GM18868 (cell line): ENCODE measurements at regions not wholly inside any gene's neighbourhood (a gene's known extent, or its start where the extent isn't known, plus 50 kb on each side); places are given as distances from the start of the nearest gene placed in this dataset.

Source experiments
- ATAC-seq: cut with Tn5 transposase; IDR thresholded peaks from one replicate; pipeline ENCODE4 v1.9.1; 2021; ENCODE audit warnings: mild to moderate bottlenecking, moderate library complexity; ENCODE audit not compliant: unreplicated experiment

GRCh38 chr3:166372571-166373106 lies 535.4 kb upstream of the BCHE start:
- no peak for ATAC-seq

- no peak for ATAC-seq
These were observed 530.8 kb upstream of the BCHE start for GRCh38 chr3:166367947-166368533.

DNA sequence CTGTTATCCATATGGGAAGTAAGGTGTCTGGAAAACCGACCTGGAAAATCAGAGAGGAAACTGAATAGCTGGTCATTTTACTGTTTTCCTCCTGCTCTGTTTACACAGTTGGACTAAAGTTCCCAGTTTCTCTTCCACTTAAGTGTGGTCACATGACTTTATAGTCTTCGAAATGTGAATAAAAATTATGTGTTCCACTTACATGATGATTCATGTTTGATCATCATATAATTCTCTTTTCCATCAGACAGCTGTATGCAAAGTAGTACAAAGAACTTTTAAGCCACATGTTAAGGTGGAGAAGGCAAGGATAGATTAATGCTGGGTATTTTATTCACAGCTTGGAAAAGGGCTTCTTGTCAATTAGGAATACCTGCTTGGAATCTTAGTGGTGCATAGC lies 525.5 kb upstream of the BCHE start:
- ATAC-seq, result no peak

- no peak for ATAC-seq
These were observed 523.5 kb upstream of the BCHE start for GRCh38 chr3:166360720-166361119.

DNA sequence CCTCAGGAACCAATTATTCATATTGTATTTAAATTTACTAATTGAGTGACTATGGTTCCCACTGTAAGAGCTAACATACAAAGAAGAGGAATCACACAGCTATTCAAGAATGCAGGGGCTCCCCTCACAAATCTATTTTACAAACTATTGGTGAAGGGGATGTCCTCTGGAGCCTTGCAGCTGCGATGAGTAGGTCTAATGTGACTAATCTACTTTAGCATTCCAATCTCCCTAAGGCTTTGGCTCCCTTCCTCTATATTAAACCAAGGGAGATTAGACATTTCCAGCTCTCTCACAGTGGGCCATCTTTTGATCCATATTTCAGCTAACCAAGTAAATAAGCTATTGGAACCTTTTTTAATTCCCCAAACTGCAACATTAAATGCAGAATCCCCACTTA lies 514.2 kb upstream of the BCHE start:
- no peak for ATAC-seq

GRCh38 chr3:166340604-166341266 lies 503.5 kb upstream of the BCHE start:
- ATAC-seq, result no peak

- ATAC-seq, result no peak
These were observed 487.2 kb upstream of the BCHE start for GRCh38 chr3:166324401-166324800.

DNA sequence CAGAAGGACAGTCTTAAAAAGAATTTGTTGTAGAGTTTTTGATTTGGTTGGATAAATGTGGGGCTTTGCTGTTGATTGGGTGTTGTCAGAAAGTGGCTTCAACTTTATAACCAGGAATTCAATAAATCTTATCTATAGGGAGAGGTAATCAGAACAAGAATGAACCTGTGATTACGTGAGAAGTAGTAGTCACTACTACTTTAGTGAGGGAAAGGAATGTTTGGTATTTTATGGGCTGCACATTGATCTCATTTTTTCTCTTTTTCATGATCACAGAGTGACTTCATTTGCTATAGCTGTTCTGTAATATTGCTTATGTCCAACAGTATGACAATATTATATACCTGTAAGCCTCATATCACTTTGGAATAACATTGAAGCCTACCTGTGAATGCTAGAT lies 485.2 kb upstream of the BCHE start:
- no peak for ATAC-seq

DNA sequence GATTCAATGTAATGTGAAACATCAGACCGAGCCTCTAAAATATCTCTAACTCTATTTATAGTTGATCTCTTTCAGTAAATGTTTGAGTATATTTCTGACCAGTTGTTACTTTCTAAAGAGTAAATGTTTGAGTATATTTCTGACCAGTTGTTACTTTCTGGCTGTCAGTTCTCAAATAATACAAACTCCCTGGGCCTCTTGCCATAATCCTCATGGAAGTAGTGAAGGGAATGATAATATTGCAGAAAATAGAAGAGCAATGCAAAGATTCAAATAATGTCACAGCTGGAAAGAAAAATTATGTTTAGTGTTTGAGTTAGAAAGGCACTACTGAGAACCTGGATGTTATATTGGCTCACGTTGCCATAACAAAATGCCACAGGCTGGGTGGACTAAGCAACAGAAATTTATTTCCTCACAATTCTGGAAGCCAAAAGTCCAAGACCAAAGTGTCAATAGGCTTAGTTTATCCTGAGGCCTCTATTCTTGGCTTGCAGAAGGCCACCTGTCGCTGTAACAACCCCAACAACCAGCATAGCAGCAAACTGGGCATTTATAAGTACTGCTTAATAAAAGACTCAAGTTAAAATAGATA lies 470.6 kb upstream of the BCHE start:
- no peak for ATAC-seq

DNA sequence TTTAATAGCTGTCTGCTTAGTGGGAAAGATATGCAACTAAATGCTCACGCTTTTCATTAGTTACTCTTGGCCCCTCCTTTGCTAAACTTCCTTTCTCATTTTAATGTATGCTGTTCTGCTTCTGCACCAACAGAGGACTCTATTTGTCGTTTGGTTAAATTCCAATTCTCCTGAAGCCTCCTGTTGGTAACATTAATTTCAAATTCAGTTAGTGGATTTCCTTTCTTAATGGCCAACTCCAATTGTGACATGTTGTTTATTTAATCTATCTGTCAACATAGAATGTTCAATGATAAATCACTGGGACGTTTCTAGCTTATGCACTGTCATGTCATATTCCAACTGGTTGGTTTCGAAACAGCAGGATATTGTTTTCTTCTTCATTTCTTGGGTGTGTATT lies 467.4 kb upstream of the BCHE start:
- no peak for ATAC-seq

GRCh38 chr3:166303681-166304080 lies 466.5 kb upstream of the BCHE start:
- no peak for ATAC-seq

GRCh38 chr3:166302331-166302730 lies 465.1 kb upstream of the BCHE start:
- ATAC-seq, result no peak

DNA sequence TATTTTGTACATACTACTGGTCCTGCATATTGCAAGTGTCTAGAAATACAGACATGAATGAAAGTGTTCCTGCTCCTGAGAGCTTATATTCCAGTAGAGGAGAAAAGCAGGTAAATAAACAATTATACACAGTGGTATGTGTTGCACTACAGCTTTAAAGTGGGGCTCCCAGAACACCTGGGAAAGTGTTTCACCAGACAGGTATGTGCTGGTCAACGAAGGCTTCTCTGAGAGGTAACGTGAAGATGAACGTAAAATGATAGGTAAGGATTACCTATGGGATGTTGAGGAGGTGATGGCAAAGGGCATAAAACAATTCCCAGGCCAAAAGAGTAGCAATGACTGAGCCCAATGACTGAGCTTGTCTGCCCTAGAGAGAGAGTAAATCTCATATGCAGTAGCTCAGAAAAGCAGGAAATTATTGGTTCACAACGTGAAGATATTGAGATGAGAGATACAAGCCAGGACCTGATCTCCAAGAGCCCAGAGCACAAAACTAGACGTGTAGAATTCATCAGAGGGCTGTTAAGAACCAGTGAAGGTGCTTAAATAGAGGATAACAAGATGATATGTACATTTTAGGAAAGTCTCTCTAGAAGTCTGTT lies 459.1 kb upstream of the BCHE start:
- ATAC-seq, result no peak

DNA sequence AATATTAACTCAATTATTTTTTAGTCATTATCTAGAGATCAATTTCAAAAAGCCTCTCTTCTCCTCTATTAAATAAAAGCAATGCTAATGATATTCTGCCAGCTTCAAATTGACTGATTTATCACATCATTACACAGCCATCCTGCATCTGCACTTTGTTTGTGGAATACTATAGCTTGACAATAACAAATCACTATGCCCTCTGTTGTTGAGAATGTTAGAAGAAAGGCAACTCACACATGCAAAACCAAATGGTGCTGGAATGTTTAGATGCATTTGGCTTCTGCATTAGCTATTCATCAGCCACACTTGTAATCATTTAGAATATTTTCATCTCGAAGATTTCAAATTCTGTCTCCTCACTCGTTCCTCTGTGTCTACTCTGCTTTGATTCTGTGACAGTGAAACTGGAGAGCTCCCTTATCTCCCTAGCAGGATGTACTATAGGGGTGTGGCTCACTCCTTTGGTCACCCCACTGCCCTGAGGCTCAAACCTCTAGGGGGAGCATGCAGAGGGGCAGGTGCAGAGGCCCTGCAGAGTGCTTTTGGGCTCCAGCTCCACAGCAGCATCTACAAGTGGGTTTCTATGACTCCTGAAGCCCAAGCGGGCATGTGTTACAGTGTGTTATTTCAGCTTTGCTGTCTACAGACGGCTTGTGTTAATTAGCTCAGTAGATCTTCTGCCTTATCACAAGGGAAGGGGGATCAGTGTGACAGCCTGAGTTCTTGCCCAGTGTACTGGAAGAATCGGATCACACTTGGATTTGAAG lies 454.1 kb upstream of the BCHE start:
- ATAC-seq, result no peak

DNA sequence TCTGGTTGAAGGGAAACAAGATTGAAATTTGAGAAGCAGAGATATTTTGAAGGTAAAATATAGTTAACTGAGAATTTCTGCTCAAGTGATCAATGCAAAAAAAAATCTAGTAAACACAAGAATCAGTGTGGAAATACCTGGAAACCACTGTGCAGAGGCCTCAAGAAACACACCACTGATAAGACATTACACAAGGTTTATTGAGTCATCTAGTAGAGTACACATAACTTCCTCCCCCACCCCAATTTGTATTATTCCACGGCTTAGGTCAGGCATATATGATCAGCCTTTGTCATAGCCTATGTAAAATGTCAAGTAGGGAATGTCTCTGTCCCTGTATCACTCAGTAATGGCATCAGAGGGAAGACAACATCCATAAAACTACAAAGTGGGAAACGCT lies 447.8 kb upstream of the BCHE start:
- no peak for ATAC-seq

- ATAC-seq, result no peak
These were observed 446.6 kb upstream of the BCHE start for GRCh38 chr3:166283840-166284239.

GRCh38 chr3:166282931-166283330 lies 445.7 kb upstream of the BCHE start:
- no peak for ATAC-seq

DNA sequence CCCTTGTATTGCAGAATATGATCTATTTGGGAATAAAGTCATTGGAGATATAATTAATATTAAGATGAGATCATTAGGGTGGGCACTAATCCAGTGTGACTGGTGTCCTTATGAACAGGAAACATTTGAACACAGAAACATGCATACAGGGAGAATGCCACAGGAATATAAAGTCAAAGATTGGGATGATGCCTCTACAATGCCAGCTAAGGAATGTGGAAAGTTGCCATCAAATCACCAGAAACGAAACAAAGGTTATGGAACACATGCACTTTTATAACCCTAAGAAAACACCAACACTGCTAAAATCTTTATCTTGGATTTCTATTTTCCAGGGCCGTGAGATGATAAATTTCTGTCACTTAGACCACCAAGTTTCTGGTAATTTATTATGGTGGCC lies 442.4 kb upstream of the BCHE start:
- ATAC-seq, result no peak

- ATAC-seq, result no peak
These were observed 437.8 kb upstream of the BCHE start for GRCh38 chr3:166275024-166275390.

- no peak for ATAC-seq
These were observed 437.3 kb upstream of the BCHE start for GRCh38 chr3:166274351-166275023.

- ATAC-seq, result no peak
These were observed 433.2 kb upstream of the BCHE start for GRCh38 chr3:166270429-166270828.
